Body of pancreas (tissue), 4 donors: ENCODE measurements at regions not wholly inside any gene's neighbourhood (a gene's known extent, or its start where the extent isn't known, plus 50 kb on each side); places are given as distances from the start of the nearest gene placed in this dataset.

Source experiments
- CTCF ChIP-seq, 7 experiments: fragments of 450-650 bp in 4 of 7; fragments of 200-600 bp in 3 of 7; sonication (generic) in 3 of 7; IDR thresholded peaks; one replicate each; pipeline ENCODE4 v1.5.1; 2016 to 2019; ENCODE audit warnings: antibody characterized with exemption in 7 of 7
- POLR2A ChIP-seq, 3 donors: fragments of 450-650 bp; IDR thresholded peaks; one replicate each; pipeline ENCODE4 v1.6.1; 2016; ENCODE audit warnings: antibody characterized with exemption in 3 of 3, mild to moderate bottlenecking in 2 of 3

DNA sequence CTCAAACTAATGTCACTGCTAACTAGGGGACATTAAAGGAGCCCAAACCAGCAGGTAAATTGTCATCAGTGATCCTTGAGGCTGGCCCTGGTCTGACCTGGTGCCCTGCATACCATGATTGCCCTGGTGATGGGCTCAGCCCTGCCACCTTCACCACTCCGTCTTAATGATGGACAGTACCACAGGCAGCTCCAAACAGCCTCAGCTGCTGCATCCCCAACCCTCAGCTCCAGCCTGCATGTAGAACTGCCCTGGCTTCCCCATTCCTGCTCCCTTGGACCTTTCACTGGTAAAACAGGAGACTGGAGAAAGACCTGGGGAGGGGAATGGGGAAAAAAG is 190.0 kb downstream of the GAS1 start:
- TF ChIP-seq CTCF (IDR thresholded peaks at IDR 0.05) = no peak
- TF ChIP-seq POLR2A (IDR thresholded peaks at IDR 0.05) = no peak
